NCI-H1105 treated with DMSO at 0.1 percent for 48 hours (cell line): ENCODE measurements at regions not wholly inside any gene's neighbourhood (a gene's known extent, or its start where the extent isn't known, plus 50 kb on each side); places are given as distances from the start of the nearest gene placed in this dataset.
"Not testable (repeated sequence)": the region's sequence is repeated elsewhere in the genome, so short reads cannot be mapped to it uniquely, and the experiment has no call there.

Experiments used
- DNase-seq: peaks from one replicate; lab custom pipeline; 2025; lab: John Stamatoyannopoulos, UW

DNA sequence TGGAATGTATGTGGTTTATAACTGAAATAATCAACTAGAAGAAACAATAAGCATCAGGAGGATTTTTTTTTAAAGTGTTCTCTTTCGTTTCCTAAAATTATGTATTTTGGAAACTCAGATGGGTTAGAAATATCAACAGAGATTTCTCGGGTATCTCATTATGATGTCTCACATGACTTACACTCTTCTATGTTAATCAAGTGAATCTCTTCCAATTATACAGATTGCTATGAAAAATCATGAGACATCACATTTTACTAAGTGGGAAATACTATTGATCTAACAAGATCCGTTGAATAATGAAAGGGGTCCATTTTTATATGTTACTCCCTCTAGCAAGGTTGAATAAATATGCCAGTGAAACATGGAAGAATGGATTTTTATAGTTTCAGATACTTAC, 54.7 kb upstream of the NRIP1 start:
- DNase-seq, result no peak

DNA sequence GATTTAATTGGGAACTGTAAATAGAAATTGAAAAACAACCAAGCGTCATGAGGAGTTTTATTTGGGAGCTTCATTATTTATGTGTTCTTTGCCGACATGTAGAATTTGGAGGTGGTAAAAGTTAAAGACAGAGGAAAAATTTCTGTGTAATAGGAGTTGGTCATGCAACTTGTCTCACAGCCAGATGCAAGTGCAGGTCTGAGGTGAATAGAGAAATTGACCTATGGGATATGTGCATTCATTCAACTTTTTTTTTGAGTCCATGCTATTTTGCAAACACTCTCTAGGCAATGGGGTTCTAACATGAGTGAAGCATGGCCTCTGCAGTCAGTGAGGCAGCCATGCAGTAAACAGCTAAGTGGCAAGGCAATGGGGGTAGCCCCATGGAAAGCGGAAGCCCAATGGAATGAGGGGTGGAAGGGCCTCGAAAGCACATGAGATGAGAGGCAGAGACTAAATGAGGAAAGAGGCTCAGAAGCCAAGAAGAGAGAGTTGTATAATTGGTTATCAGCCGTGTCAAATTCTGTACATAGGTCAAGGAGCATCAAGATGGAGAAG, 56.4 kb upstream of the NRIP1 start:
- DNase-seq, result no peak

DNA sequence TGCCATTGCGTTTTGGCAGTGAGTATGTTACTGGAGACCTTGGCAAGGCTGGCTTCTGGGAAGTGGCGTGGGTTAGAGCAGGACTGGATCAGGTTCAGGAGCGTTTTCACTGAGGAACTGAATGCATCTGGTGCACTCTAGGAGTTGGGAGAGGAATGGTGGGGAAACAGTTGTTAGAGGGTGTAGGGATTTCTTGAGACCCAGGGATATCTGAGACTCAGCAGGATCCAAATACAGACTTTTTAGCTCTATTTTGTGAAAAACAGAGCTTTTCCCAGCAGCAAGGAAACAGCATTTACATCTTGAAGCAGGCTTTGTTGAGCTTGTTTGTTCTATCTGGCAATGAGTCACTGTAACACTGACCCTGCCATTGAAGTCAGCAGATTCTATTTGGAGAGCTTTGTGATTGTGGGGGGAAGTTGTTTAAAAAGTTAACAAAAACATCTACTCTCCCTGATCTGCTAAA, 56.9 kb upstream of the NRIP1 start:
- DNase-seq, result no peak

DNA sequence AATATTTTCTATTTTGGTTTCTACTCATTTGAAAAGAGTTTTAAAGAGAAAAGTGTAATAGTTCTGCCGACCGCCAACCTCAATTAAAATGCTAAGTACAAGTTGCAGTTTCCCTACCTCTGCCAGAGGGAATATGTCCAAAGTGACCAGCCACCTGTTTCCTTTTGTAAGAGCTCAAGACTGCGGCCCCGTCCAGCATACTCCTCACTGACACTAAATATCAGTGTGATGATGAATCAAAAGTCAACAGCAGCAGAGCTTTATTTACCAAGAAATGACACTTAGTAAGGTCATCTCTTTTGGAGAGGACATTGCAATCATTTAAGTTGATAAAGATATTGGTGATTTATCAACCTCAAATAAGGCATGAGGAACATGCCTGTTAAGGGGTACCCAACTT, 57.4 kb upstream of the NRIP1 start:
- no peak for DNase-seq

DNA sequence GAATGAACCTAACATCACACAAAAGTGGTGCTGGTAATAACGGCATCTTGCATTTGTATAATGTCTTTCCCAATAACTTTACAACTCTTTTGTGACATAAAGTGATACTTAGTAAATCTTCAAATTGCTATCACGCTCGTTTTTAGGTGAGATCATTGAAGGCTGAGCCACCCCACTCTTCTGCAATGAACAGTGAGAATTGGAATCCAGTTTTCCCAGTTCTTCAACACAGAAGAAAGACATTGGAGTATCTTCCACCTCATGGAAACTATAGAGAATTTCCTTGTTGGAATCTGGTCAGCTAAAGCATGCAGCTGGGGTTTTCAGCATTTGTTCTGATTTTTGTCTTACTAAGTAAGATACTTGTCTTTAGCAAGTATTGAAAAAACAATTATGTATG, 59.9 kb upstream of the NRIP1 start:
- no peak for DNase-seq

DNA sequence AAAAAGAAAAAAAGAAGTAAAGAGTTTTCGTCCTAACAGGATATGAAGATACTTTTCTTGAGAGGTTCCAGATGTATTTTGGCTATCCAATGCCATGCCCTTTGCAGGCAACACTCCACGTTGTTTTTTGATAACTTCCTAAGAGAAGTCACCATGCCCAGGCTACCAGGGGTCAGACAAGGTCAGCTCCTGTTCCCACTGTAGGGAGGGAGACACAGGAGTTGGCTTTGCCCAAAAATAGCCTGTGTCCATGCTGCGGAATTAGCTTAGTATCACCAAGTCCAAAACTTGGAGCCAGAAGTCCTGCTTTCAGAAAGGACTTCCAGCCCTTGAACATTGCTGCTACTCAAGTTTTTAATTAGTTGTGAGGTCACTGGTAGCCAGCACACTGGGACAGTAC, 62.1 kb upstream of the NRIP1 start:
- DNase-seq, result no peak

DNA sequence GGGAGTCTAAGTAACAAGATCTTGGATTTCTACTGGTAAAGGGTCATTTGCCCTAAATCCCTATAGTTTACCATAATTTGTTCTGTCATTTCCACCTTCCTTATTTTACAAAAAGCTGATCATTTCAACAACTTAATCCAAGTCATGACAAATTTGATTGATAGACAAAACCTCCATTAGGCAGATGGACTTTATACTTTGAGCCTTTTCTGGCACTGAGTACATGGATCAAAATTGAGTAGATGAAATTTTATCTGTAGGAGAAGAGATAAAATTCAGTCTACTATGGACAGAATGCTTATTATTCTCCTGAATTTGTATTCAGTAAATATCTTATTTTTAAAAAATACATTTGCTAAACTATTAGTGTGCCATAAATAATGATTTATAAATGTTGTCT, 62.6 kb upstream of the NRIP1 start:
- no peak for DNase-seq

DNA sequence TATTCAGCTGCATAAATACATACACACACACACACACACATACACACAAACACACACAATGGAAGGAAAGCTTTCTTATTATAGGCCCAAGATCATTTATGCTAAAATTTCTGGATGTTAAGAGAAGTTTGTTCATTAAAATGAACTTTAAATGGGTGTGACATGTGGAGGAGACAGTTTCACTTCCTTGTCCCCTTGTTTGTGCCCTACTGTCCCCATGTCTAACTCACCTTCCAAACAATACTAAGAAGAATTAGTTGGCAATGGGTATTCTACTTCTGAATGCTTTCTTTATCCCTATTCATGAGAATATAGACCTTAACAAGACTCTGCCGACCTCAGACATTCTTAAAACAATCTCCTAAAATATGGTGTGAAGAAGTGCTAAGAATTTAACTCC, 63.5 kb upstream of the NRIP1 start:
- no peak for DNase-seq

DNA sequence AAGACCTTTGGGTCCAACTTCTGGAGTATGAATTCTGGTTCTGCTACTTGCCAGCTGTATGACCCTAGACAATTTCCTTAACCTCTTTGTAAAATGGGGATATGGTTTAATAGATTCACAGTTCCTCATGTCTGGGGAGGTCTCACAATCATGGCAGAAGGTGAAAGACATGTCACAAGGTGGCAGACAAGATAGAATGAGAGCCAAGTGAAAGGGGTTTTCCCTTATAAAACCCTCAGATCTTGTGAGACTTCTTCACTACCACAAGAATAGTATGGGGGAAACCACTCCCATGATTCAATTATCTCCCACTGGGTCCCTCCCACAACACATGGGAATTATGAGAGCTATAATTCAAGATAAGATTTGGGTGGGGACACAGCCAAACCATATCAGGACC, 63.9 kb upstream of the NRIP1 start:
- not testable (repeated sequence) for DNase-seq

DNA sequence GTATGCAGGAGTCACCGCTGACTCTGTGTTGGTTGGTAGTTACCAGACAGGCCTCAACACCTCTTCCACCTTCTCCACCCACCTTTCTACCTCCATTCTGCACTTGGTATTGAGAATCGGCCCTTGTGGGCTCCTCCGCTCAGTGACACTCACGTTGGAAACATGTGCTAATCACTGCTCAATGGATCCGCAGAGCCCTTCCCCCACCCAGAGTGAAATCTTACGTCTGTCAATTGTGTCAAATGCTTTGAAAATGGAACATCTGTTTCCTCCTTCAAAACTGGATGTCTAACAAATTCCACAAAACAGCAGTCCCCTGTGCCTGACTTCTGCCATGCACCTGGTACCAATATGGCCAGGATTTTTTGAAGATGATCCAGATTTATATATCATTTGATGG, 65.5 kb upstream of the NRIP1 start:
- no peak for DNase-seq

DNA sequence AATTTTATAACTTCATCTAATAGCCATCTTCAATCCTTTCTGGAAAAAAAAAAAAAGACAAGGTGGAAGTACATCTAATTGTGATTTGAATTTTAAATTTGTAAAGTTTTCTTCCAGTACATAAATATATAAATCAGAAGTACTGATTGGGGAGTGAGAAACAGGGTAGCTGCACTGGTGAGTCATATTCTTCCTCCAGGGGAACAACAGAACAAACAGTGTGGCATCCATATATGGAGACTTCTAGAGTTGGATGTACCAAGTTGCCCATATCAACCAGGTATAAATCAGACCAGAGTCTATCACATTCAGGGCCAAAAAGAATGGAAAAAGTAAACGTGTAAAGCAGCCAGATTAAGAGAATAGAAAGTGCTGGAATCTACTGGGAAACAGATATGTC, 66.0 kb upstream of the NRIP1 start:
- no peak for DNase-seq

DNA sequence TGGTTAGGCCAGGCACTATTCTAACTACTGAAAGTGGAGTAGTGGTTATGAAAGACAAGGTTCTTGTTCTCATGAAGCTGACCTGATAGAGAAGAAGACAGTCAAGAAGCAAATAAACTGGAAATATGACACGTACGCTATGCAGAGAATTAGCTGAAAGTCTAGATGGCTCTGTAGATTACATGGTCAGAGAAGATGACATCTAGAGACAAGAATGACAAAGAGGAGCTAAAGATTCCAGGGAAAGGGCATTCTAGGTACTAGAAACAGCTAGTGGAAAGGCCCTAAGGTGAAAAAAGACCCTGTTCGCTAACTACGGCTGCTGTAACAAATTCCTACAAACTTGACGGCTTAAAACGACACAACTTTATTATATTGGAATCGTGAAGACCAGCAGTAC, 68.0 kb upstream of the NRIP1 start:
- DNase-seq, result no peak

DNA sequence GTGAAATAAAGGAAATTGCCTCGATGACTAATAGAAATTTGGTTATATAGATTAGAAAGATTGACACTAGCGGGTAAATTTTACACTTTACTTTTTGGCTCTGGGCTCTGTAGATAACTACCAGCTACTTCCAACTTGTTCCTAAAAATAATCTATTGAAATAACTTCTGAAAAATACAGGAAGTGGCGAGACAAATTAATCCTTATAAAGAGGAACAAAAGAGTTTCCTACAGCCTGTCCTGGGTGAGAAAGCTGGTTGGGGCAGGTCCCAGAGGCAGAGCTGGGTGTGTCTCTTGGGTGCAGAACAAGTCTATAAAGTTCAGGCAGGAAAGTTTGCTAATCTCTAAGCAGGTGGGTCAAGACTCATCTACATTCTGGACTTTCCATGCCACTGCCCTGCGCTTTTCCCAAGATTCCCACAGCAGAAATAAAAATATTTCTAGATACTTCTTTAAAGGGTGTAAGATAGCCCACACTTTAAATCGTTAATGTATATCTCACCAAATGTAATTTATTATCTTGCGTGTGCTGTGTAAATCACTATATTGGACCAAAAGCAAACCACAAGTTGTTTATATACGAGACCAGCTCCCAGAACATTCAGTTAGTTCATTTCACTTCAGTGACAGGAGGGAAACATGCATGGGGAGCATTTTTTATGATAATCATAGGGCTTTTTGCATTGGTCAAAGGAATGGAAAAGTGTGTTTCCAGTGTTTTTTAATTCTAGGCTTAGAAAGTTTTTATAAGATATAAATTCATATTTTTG, 70.1 kb upstream of the NRIP1 start:
- no peak for DNase-seq

DNA sequence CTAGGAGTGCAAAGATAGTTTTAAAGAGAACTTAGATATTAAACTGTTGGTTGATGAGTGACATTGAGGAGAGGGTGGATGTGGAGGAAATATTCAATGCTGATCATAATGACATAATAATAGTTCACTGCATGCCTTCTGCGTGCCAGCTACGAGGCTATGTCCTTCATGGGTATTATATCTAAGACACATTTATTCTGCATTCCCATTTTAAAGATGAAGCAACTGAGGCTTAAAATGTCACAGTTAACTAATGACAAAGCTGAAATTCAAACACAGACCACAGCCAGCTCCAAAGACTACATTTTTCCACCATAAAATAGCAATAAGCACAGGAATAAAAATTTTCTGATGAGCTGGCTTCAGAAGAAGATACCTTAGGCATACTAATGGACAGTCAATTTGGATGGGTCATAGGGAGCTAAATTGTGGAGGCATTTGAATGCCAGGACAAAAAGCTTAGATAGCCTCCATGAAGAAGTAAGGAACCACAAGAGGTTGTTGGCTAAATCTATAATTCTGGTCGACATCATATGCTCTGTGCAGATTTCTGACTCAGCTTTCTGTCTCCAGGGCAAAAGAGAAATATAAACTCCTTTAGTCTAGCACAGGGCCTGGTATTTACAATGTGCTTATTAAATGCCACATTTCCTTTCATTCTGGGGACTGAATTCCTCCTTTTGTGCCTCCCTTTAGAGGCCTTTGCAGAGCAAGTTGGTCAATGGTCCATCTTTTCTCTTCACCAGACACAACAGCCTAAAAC, 71.2 kb upstream of the NRIP1 start:
- DNase-seq, result no peak

DNA sequence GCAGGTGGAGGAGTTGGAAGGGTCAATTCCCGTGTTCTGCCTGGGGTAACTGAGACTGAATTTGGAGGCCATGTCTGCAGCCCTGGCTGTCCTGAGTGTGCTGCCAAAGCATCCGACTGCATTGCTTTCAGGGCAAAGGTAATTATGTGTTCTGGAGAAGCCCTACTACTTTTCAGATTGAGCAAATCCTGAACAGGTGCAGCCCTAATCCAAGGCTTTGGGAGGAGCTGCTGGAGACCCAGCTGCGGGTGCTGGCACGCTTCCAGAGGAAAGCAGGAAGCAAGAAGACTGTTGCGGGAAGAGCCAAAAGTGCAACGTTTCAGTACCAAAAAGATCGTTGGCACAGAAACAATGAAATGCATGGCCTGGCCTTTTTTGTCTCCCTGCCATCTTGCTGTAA, 73.7 kb upstream of the NRIP1 start:
- peak; percentile 73 for DNase-seq

DNA sequence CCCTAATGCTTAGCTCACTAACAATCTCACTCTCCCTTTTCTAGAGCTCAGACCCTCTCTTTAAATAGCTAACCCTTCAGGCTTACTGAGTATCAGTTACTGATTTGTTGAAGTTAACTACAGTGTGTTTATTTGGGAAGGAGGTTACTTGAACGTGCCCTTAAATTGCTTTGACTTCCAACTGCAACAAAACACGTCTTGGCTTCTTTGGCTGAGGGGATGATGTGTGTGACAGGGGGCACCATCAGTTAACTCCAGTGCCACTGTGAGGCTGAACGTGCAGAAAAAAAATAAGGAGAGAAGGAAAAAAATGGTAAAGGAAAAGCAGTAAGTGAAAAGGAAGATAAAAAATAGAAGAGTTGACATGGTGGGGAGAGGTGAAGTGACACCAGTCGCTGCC, 75.1 kb upstream of the NRIP1 start:
- DNase-seq, result no peak

DNA sequence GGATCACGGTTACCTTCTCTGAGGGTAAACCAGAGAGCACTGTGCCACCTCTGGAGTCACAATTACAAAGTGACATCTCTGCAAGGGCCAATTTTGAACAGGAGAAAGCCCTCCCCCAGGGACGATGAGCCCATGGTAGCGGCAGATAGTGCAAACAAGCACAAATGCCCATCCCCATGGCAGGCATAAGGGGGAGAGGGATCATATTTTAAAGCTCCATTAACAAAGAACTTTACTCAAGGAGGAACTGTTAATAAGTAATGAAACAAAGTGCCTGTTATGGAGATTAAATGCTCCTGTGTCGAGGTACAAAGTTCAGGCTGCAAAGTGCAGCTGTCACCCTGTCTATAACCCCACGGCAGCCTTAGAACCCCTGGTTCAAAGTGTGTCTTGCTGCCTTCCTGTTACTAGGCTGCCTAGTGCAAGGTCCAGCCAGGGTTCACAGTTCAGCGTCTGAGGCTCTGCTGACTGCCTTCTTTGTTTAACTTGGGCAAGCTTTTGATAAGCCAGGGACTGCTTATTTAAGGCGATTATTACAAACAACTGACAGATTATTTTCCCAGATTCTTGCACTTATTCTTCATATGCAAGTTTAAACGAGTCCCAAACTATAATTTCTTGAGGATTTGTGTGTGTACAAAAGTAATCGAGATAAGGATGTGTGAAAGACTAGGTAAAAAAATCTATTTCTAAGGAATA, 75.7 kb upstream of the NRIP1 start:
- DNase-seq, result peak; percentile 17

DNA sequence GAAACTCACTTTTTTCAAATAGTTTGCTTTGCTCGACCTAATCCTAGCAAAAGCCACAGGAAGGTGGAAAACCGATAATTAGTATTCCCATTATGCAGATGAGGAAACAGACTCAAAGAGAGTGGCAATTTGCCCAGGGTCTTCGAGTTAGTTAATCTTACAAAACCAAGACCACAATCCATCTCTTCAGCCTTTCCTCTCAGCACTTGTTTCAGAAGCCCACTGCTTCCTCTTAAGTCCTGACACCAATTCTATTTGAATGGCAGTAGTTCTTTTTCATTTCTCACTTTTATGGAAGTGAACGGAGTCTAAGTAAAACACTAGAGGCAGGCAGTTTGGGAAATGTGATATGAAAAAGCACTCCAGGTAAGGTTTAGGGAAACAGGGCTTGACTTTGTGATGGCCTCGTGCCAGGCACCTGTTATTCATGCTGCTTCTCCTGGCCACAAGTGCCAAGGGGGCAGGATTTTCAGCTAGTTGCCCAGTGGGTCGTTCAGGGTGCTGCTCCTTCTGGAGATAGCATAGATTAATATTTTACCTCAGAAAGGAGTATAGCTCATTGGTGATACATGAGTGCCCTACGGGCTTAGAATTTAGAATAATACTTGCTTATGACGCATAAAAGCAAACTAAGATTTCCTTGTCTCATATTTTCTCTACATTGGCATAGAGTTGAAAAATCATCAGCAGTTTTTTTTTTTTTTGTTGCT, 76.6 kb upstream of the NRIP1 start:
- peak; percentile 86 for DNase-seq

DNA sequence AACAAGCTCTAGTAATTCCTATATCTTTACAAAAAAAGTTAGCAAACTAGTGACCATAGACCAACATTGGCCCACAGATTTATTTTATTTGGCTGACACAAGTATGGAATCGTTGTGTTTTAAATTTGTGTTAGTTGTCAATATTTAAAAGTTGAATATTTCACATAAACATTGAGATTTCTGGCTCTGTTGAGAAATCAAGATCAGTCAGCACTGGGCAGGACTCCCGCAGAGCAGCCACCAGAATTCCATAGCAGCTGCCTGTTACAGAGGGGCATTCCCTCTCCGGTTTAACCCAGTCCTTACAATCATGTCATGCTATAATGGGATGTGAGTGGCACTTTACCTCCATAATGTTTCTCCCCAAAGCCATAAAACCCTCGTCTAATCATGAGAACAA, 79.2 kb upstream of the NRIP1 start:
- DNase-seq, result no peak

DNA sequence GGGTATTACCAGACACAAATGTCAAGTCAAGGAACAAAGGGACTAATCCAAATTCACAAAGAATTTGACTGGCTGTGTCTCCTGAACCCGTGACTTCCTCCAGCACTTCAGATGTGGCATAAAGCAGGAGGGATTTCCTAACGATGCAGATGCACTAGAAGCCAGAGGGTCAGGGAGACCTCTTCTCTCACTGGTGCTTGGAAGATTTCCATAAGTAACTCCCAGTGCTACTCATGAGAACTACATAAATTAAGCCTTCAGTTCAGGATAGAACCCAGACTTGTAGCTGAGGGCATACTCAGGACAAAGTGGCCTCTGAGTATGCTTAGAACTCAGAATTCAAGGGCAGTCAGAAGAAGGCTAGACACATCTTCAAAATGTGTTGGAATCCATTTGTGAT, 83.6 kb upstream of the NRIP1 start:
- no peak for DNase-seq

DNA sequence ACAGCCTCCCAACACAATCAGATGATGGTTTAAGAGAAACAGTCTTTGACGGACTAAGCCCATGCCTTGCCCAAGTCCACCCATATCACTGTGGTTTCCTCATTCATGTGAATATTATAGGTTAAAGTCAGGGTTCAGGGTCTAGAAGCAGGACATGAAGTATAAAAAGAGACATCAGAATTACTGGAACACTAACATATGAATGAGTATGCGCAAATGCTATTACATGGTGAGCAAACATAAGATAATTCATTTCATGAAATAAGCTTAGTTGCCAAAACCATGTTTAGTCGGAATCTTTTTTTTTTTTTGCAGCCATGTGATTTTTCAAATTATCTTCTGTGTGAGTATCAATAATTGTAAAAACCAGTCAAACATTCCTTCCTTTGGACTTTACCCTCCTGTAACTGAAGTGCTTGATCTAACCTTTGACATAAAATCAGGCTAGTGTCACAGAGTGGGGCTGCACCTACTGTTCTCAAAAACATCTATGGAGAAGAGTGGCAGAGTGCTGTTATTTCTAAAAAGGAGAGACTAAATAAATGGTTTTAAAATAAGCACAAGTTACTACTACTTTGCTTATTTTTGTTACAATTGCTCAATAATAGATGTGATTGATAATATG, 84.9 kb upstream of the NRIP1 start:
- no peak for DNase-seq
